ENCODE measurements at regions not wholly inside any gene's neighbourhood (a gene's known extent, or its start where the extent isn't known, plus 50 kb on each side); places are given as distances from the start of the nearest gene placed in this dataset.

DNA sequence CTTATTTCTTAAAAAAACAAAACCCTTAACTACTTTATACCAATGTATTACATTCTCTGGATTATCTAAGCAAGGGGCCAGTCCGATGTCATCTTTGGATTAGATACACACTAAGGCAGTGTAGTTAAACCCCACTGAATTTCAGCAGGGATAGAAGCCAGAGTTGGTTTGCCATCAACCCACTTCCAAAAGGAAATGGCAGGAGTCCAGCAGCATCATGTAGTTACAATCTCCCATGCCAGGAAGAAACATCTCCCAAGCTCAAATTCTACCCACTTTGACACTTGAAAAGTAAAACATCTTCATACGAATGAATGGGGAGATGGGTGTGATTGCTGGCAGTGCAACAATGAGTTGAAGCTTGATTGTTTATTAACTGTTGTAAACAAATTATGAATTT is 203.5 kb upstream of the PLXNC1 start:
- no peak overlapping the region for H3K27ac ChIP-seq (ENCODE audit: low read length)
- no peak overlapping the region for H3K4me3 ChIP-seq (ENCODE audit: low read length)
- no peak overlapping the region for H3K9ac ChIP-seq (ENCODE audit: low read length)
- H3K27me3 ChIP-seq (ENCODE audit: control insufficient read depth, insufficient read depth, low read length) = no peaks in the 10 kb centered on the region
- no peaks in the 10 kb centered on the region for H3K9me3 ChIP-seq (ENCODE audit: control insufficient read depth, low read depth, low read length)
- no peaks in the 10 kb centered on the region for H3K4me1 ChIP-seq (ENCODE audit: control insufficient read depth, low read depth, low read length)
- no peaks in the 10 kb centered on the region for H3K36me3 ChIP-seq (ENCODE audit: control insufficient read depth, low read depth, low read length)

DNA sequence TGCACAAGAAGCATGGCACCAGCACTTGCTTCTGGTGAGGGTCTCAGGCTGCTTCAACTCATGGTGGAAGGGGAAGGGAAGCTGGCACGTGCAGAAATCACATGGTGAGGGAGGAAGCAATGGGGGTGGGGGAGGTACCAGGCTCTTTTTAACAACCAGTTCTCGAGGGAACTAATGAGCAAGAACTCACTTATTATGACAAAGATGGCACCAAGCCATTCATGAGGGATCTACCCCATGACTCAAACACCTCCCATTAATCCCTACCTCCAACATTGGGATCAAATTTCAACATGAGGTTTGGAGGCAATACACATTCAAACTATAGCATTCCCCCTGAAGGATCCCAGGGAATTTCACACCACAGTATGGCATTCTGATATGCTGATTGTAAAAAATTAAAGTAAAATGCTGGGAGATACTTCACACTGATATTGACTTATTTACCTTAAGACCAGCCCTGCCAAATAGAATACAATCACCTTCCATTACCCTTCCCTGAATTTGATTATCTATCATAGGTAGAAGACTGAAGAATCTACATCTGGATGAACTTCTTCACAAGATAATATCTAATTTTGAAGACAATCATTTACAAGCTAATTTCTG is 201.7 kb upstream of the PLXNC1 start:
- Histone ChIP-seq H3K36me3 (ENCODE audit: control insufficient read depth, low read depth, low read length) (no peaks in the 10 kb centered on the region), H3K4me3 (ENCODE audit: low read length) (no peak overlapping the region), H3K9me3 (ENCODE audit: control insufficient read depth, low read depth, low read length) (no peaks in the 10 kb centered on the region), H3K27ac (ENCODE audit: low read length) (no peak overlapping the region), H3K27me3 (ENCODE audit: control insufficient read depth, insufficient read depth, low read length) (no peaks in the 10 kb centered on the region), H3K9ac (ENCODE audit: low read length) (no peak overlapping the region), H3K4me1 (ENCODE audit: control insufficient read depth, low read depth, low read length) (no peaks in the 10 kb centered on the region)

DNA sequence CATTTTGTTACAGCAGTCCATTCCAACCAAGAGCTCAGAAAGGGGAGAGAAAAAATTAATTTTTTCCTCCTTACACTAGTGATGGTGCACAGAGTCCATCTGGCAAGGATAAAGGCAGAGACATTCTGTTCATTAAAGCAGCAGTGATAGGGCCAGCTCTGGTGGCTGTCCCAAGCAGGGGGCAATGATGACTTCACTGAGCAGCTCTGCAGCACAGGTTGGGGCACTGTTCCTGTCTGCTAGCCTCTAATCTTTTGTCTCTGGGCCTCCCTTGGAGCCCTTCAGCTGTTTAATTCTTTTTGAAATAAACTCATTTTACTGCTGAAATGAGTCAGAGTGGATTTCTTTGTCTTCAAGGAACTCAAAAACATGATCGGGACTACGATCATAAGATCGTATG is 200.9 kb upstream of the PLXNC1 start:
- H3K4me3 ChIP-seq (ENCODE audit: low read length) = no peak overlapping the region
- H3K27ac ChIP-seq (ENCODE audit: low read length) = no peak overlapping the region
- no peaks in the 10 kb centered on the region for H3K9me3 ChIP-seq (ENCODE audit: control insufficient read depth, low read depth, low read length)
- no peak overlapping the region for H3K9ac ChIP-seq (ENCODE audit: low read length)
- H3K4me1 ChIP-seq (ENCODE audit: control insufficient read depth, low read depth, low read length) = no peaks in the 10 kb centered on the region
- no peaks in the 10 kb centered on the region for H3K36me3 ChIP-seq (ENCODE audit: control insufficient read depth, low read depth, low read length)
- H3K27me3 ChIP-seq (ENCODE audit: control insufficient read depth, insufficient read depth, low read length) = no peaks in the 10 kb centered on the region

DNA sequence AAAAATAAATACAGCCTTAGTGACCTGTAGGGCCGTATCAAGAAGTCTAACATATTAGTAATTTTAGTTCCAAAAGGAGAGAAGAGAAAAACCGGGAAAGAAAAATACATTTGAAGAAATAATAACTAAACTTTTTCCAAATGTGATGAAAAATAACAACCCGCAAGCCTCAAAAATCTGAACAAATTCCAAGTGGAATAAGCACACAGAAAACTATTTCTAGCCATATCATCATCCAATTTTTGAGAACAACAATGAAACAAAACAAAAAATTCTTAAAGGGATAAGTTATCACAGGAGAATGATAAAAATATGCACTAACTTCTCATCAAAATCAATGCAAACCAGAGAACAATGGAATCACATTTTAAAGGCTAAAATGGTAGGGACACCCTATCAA is 198.1 kb upstream of the PLXNC1 start:
- Histone ChIP-seq H3K9ac (ENCODE audit: low read length) (no peak overlapping the region), H3K27me3 (ENCODE audit: control insufficient read depth, insufficient read depth, low read length) (no peaks in the 10 kb centered on the region), H3K36me3 (ENCODE audit: control insufficient read depth, low read depth, low read length) (no peaks in the 10 kb centered on the region), H3K27ac (ENCODE audit: low read length) (no peak overlapping the region), H3K9me3 (ENCODE audit: control insufficient read depth, low read depth, low read length) (no peaks in the 10 kb centered on the region), H3K4me1 (ENCODE audit: control insufficient read depth, low read depth, low read length) (no peaks in the 10 kb centered on the region), H3K4me3 (ENCODE audit: low read length) (no peak overlapping the region)

DNA sequence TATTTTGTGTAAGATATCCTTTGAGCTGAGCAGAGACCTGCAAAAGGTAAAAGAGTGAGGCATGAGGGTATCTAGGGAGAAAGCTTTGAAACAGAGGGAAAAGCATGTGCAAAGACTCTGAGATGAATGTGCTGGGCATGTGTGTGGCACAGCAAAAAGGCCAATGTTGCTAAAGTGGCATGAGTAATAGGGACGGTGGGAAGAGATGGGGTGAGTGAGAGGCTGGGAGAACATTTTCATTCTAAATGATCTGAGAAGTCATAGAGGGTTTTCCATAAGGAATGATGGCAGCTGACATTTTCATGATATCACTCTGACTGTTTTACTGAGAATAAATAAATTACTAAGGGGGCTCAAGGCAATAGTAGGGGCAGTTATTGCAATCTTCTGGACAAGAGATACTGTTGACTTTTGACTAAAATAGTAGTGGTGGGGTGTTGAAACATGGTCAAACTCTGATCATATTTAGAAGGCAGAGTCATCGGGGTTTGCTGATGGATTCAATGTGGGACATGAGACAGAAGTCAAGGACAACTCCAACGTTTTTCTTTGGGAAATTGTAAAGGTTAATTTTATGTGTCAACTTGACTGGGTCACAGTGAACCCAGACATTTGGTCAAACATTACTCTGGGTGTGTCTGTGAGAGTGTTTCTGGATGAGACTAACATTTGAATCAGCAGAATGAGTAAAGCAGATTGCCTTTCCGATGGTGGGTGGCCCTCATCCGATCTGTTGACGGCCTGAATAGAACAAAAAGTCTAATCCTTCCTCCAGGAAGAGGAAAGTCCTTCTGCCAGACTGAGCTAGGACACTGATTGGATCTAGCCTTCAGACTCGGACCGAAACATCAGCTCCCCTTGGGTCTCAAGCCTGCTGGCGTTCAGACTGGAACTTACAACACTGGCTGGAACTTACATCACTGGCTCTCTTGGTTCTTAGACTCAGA is 193.9 kb upstream of the PLXNC1 start:
- Histone ChIP-seq H3K27ac (ENCODE audit: low read length) (no peak overlapping the region), H3K9me3 (ENCODE audit: control insufficient read depth, low read depth, low read length) (no peaks in the 10 kb centered on the region), H3K4me3 (ENCODE audit: low read length) (no peak overlapping the region), H3K9ac (ENCODE audit: low read length) (no peak overlapping the region), H3K27me3 (ENCODE audit: control insufficient read depth, insufficient read depth, low read length) (no peaks in the 10 kb centered on the region), H3K4me1 (ENCODE audit: control insufficient read depth, low read depth, low read length) (no peaks in the 10 kb centered on the region), H3K36me3 (ENCODE audit: control insufficient read depth, low read depth, low read length) (no peaks in the 10 kb centered on the region)

DNA sequence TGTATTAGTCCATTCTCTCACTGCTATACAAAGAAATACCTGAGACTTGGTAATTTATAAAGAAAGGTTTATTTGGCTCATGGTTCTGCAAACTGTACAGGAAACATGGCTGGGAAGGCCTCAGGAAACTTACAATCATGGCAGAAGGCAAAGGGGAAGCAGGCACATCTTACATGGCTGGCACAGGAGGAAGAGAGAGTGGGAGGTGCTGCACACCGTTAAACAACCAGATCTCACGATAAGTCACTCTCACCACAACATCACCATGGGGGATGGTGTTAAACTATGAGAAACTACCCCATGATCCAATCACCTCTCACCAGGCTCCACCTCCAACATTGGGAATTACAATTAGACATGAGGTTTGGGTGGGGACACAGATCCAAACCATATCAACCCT is 191.8 kb upstream of the PLXNC1 start:
- no peaks in the 10 kb centered on the region for H3K36me3 ChIP-seq (ENCODE audit: control insufficient read depth, low read depth, low read length)
- no peak overlapping the region for H3K27ac ChIP-seq (ENCODE audit: low read length)
- no peaks in the 10 kb centered on the region for H3K27me3 ChIP-seq (ENCODE audit: control insufficient read depth, insufficient read depth, low read length)
- no peaks in the 10 kb centered on the region for H3K9me3 ChIP-seq (ENCODE audit: control insufficient read depth, low read depth, low read length)
- no peak overlapping the region for H3K9ac ChIP-seq (ENCODE audit: low read length)
- H3K4me3 ChIP-seq (ENCODE audit: low read length) = no peak overlapping the region
- H3K4me1 ChIP-seq (ENCODE audit: control insufficient read depth, low read depth, low read length) = no peaks in the 10 kb centered on the region

- no peak overlapping the region for H3K27ac ChIP-seq (ENCODE audit: low read length)
- no peaks in the 10 kb centered on the region for H3K36me3 ChIP-seq (ENCODE audit: control insufficient read depth, low read depth, low read length)
- no peaks in the 10 kb centered on the region for H3K4me1 ChIP-seq (ENCODE audit: control insufficient read depth, low read depth, low read length)
- no peak overlapping the region for H3K4me3 ChIP-seq (ENCODE audit: low read length)
- no peaks in the 10 kb centered on the region for H3K9me3 ChIP-seq (ENCODE audit: control insufficient read depth, low read depth, low read length)
- no peak overlapping the region for H3K9ac ChIP-seq (ENCODE audit: low read length)
- no peaks in the 10 kb centered on the region for H3K27me3 ChIP-seq (ENCODE audit: control insufficient read depth, insufficient read depth, low read length)
Measured at GRCh38 chr12:93957168-93957567, 191.2 kb upstream of the PLXNC1 start.

- H3K36me3 ChIP-seq (ENCODE audit: control insufficient read depth, low read depth, low read length) = no peaks in the 10 kb centered on the region
- no peaks in the 10 kb centered on the region for H3K27me3 ChIP-seq (ENCODE audit: control insufficient read depth, insufficient read depth, low read length)
- H3K4me1 ChIP-seq (ENCODE audit: control insufficient read depth, low read depth, low read length) = no peaks in the 10 kb centered on the region
- no peak overlapping the region for H3K27ac ChIP-seq (ENCODE audit: low read length)
- no peak overlapping the region for H3K4me3 ChIP-seq (ENCODE audit: low read length)
- H3K9ac ChIP-seq (ENCODE audit: low read length) = no peak overlapping the region
- no peaks in the 10 kb centered on the region for H3K9me3 ChIP-seq (ENCODE audit: control insufficient read depth, low read depth, low read length)
Measured at GRCh38 chr12:93957870-93958269, 190.5 kb upstream of the PLXNC1 start.

DNA sequence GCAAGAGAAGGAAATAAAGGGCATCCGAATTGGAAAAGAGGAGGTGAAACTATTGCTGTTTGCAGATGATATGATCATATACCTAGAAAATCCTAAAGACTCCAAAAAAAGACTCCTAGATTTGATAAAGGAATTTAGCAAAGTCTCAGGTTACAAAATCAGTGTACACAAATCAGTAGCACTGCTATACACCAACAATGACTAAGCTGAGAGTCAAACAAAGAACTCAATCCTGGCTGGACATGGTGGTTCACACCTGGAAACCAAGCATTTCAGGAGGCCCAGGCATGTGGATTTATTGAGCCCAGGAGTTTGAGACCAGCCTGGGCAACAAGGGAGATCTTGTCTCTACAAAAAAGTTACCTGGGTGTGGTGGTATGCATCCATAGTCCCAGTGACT is 188.7 kb upstream of the PLXNC1 start:
- no peaks in the 10 kb centered on the region for H3K9me3 ChIP-seq (ENCODE audit: control insufficient read depth, low read depth, low read length)
- H3K9ac ChIP-seq (ENCODE audit: low read length) = no peak overlapping the region
- no peak overlapping the region for H3K27ac ChIP-seq (ENCODE audit: low read length)
- H3K27me3 ChIP-seq (ENCODE audit: control insufficient read depth, insufficient read depth, low read length) = no peaks in the 10 kb centered on the region
- H3K36me3 ChIP-seq (ENCODE audit: control insufficient read depth, low read depth, low read length) = no peaks in the 10 kb centered on the region
- H3K4me3 ChIP-seq (ENCODE audit: low read length) = no peak overlapping the region
- H3K4me1 ChIP-seq (ENCODE audit: control insufficient read depth, low read depth, low read length) = no peaks in the 10 kb centered on the region

DNA sequence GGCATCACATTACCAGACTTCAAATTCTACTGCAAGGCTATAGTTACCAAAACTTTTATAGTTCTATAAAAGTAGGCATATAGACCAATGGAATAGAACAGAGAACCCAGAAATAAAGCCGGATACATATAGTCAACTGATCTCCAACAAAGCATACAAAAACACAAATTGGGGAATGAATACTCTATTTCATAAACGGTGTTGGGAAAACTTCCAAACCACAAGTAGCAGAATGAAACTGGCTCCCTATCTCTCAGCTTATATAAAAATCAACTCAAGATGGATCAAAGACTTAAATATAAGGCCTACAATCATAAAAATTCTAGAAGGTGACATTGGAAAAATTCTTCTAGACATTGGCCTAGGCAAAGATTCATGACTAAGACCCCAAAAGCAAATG is 187.9 kb upstream of the PLXNC1 start:
- Histone ChIP-seq H3K4me1 (ENCODE audit: control insufficient read depth, low read depth, low read length) (no peaks in the 10 kb centered on the region), H3K27me3 (ENCODE audit: control insufficient read depth, insufficient read depth, low read length) (no peaks in the 10 kb centered on the region), H3K4me3 (ENCODE audit: low read length) (no peak overlapping the region), H3K27ac (ENCODE audit: low read length) (no peak overlapping the region), H3K36me3 (ENCODE audit: control insufficient read depth, low read depth, low read length) (no peaks in the 10 kb centered on the region), H3K9ac (ENCODE audit: low read length) (no peak overlapping the region), H3K9me3 (ENCODE audit: control insufficient read depth, low read depth, low read length) (no peaks in the 10 kb centered on the region)

- no peaks in the 10 kb centered on the region for H3K9me3 ChIP-seq (ENCODE audit: control insufficient read depth, low read depth, low read length)
- H3K27me3 ChIP-seq (ENCODE audit: control insufficient read depth, insufficient read depth, low read length) = no peaks in the 10 kb centered on the region
- H3K4me1 ChIP-seq (ENCODE audit: control insufficient read depth, low read depth, low read length) = no peaks in the 10 kb centered on the region
- H3K27ac ChIP-seq (ENCODE audit: low read length) = no peak overlapping the region
- no peak overlapping the region for H3K4me3 ChIP-seq (ENCODE audit: low read length)
- no peaks in the 10 kb centered on the region for H3K36me3 ChIP-seq (ENCODE audit: control insufficient read depth, low read depth, low read length)
- H3K9ac ChIP-seq (ENCODE audit: low read length) = no peak overlapping the region
Measured at GRCh38 chr12:93962336-93962735, 186.0 kb upstream of the PLXNC1 start.

DNA sequence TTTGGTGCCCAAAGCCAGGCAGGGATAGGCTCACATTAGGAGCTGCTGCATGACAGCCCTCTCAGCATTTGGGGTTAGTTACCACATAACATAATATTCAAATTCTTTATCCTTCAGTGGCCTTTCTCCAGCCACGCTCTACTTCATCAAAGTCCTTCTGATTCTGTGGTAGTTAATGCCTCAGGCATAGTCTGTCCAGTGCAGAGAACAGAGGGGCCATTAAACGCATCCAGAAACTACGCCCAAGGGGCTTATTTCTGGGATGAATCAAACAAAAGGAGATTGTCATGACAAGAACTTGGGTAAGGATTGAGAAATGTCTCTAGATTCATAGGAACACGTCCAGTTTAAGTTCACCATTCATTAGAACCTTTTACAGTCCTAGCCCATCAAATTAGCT is 183.4 kb upstream of the PLXNC1 start:
- no peak overlapping the region for H3K27ac ChIP-seq (ENCODE audit: low read length)
- no peak overlapping the region for H3K9ac ChIP-seq (ENCODE audit: low read length)
- no peak overlapping the region for H3K4me3 ChIP-seq (ENCODE audit: low read length)
- no peaks in the 10 kb centered on the region for H3K27me3 ChIP-seq (ENCODE audit: control insufficient read depth, insufficient read depth, low read length)
- H3K36me3 ChIP-seq (ENCODE audit: control insufficient read depth, low read depth, low read length) = no peaks in the 10 kb centered on the region
- no peaks in the 10 kb centered on the region for H3K9me3 ChIP-seq (ENCODE audit: control insufficient read depth, low read depth, low read length)
- H3K4me1 ChIP-seq (ENCODE audit: control insufficient read depth, low read depth, low read length) = no peaks in the 10 kb centered on the region

Measured in iPS-18a (cell line).